ENCODE measurements at regions not wholly inside any gene's neighbourhood (a gene's known extent, or its start where the extent isn't known, plus 50 kb on each side); places are given as distances from the start of the nearest gene placed in this dataset.

DNA sequence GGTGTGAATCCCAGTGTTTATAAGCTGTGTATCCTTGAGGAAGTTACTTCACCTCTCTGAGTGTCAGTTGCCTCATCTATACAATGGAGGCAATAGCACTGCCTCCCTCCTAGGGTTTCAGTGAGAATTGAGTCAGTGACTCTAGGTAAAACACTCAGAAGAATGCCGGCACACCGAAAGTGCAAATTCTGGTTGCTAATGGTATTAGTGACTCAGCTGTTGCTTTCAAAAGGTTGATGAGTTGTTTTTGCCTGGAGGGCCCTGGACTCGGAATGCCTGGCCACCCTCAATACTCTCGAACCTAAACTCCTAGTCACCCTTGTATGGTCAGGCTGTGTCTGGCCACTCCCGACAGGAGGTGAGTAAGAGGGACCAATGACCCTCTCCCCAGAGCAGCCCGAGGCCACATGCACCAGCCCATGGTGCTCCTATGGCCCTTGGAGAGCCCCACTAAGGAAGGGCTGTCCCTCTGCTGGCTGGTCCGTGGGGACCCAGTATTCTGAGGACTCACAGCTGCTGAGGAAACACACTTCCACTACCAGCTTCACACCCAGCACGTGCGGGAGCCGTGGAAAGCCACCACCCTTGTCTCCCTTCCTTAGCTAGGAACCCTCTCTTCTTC is 60.2 kb downstream of the CALML3 start:
- TF ChIP-seq, protein P1, sequence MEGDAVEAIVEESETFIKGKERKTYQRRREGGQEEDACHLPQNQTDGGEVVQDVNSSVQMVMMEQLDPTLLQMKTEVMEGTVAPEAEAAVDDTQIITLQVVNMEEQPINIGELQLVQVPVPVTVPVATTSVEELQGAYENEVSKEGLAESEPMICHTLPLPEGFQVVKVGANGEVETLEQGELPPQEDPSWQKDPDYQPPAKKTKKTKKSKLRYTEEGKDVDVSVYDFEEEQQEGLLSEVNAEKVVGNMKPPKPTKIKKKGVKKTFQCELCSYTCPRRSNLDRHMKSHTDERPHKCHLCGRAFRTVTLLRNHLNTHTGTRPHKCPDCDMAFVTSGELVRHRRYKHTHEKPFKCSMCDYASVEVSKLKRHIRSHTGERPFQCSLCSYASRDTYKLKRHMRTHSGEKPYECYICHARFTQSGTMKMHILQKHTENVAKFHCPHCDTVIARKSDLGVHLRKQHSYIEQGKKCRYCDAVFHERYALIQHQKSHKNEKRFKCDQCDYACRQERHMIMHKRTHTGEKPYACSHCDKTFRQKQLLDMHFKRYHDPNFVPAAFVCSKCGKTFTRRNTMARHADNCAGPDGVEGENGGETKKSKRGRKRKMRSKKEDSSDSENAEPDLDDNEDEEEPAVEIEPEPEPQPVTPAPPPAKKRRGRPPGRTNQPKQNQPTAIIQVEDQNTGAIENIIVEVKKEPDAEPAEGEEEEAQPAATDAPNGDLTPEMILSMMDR (IDR thresholded peaks at IDR 0.05), result no peak
- Histone ChIP-seq H3K27ac (no peak overlapping the region), H3K9me3 (no peaks in the 10 kb centered on the region), H3K4me1 (peaks cover 8% of the 10 kb centered on the region), H3K36me3 (ENCODE audit: insufficient read depth in 1 of 2, low read depth in 1 of 2) (no peaks in the 10 kb centered on the region), H3K27me3 (ENCODE audit: insufficient read depth in 3 of 3, low read length in 2 of 3) (peaks cover 0 to 1% (median 0%) of the 10 kb centered on the region in 3 donors), H3K4me3 (no peak overlapping the region)
- intact Hi-C loops (cut with DNase I), result no loop called here
- ATAC-seq (no peak), DNase-seq (no peak)
- WGBS, 3 donors, result 69 to 79% (median 74%) methylated on average over 10 of the region's 10 CpGs

DNA sequence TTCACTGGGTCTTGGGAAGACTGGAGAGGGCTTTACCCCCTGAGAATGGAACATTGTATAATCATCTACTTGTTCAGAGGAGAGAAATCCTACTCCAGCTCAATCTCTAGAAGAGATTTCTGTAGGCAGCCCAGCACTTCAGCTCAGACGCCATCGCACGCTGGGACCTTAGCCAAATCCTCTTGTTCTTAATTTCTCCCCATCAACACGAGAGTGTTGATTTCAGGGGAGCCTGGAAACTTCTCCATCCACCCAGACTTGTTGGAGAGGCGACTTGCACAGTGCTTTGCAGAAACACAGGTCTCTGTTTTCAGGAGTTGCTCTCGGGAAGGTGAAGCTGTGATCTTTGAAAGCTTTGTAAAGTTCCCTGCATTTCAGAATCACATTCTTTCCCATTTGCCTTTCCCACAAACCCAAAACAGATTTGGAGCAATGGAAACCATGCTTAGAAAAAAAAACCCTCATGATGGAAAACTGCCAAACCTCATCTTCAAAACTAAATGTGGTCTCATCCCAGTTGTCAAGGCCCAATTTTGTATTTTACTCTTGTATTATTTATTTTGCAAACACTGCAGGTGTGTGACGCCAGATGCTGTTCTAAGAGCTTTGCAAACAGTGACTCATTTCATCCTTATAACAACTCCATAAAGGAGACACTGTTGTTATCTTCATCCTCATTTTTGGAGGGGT is 60.9 kb downstream of the CALML3 start:
- TF ChIP-seq, protein P1 (IDR thresholded peaks at IDR 0.05), result no peak
- ATAC-seq, result no peak
- intact Hi-C loops (cut with DNase I), result no loop called here
- Histone ChIP-seq H3K36me3 (ENCODE audit: insufficient read depth in 1 of 2, low read depth in 1 of 2) (no peaks in the 10 kb centered on the region), H3K27me3 (ENCODE audit: insufficient read depth in 3 of 3, low read length in 2 of 3) (peaks cover 0 to 1% (median 0%) of the 10 kb centered on the region in 3 donors), H3K4me3 (no peak overlapping the region), H3K9me3 (no peaks in the 10 kb centered on the region), H3K4me1 (peaks cover 8% of the 10 kb centered on the region), H3K27ac (no peak overlapping the region)
- WGBS, 3 donors, result 73 to 88% (median 76%) methylated on average over 7 of the region's 7 CpGs
- DNase-seq, result no peak

DNA sequence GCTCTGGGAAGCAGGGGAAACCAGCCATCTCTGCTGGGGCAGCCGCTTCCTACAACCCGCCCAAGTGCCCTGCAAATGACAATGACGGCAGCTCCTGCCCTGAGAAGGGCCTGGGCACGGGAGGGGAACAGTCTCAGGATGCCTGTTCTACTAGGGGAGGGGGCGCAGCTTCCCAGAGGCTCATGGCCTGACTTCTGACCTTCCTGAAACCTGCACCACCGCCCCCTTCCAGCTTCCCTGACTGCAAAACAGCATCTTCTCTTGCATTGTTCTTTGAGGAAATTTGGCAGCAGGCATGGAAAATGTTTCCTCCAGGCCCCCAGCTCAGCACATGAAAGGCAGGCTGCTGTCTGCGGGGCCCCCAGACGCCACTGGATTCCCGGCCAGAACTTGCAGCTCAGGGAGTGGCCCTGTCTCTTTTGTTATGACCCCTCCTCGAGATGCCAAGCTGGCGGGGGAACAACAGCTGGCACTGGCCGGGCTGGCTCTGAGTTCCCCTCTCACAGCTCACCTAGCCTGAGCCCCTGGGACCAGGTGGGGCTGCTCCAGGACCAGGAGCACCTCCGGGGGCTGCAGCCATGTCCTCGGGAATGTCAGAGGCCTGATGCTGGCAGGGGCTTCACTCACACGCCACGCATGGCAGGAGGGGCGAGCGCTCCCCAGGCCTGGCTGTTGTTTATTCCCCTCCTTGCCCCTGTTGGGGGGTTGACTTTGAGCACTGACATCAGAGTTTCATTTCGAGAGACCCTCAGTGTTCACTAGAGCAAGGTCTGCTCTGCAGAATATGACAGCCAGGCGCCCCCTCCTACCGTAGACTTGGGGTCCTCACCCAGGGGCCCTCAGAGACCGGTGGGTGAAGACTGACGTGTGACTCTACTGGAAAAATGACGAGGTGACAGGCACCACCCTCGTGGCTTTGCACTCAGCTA is 62.7 kb downstream of the CALML3 start:
- H3K27ac ChIP-seq, result no peak overlapping the region
- no peaks in the 10 kb centered on the region for H3K36me3 ChIP-seq (ENCODE audit: insufficient read depth in 1 of 2, low read depth in 1 of 2)
- intact Hi-C loops (cut with DNase I), result no loop called here
- no peaks in the 10 kb centered on the region for H3K9me3 ChIP-seq
- peaks cover 0 to 1% (median 0%) of the 10 kb centered on the region in 3 donors for H3K27me3 ChIP-seq (ENCODE audit: insufficient read depth in 3 of 3, low read length in 2 of 3)
- TF ChIP-seq, protein P1 (IDR thresholded peaks at IDR 0.05), result no peak
- ATAC-seq, result no peak
- H3K4me1 ChIP-seq, result peaks cover 8% of the 10 kb centered on the region
- WGBS, 3 donors, result 65 to 74% (median 72%) methylated on average over 25 of the region's 25 CpGs
- no peak overlapping the region for H3K4me3 ChIP-seq
- no peak for DNase-seq

DNA sequence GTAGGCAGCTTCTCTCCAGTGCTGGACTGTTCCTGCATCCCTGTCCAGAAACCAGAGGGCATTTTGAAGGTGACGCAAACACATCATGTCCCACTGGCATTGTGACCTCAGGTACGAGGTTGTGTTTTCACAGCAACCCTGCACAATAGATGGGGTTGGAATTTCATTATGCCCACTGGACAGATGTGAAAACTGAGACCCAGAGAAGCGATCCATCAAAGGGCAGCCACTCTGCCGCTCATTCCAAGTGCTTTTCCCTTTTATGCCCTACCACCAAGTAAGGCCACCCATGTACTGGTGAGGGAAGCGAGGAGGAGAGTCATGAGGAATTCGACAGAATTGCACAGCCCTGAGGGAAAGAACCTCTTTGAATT is 63.3 kb downstream of the CALML3 start:
- intact Hi-C loops (cut with DNase I), result no loop called here
- no peak overlapping the region for H3K4me3 ChIP-seq
- no peak overlapping the region for H3K27ac ChIP-seq
- H3K9me3 ChIP-seq, result no peaks in the 10 kb centered on the region
- DNase-seq, result no peak
- TF ChIP-seq, protein P1 (IDR thresholded peaks at IDR 0.05), result no peak
- H3K27me3 ChIP-seq (ENCODE audit: insufficient read depth in 3 of 3, low read length in 2 of 3), result peaks cover 0 to 1% (median 0%) of the 10 kb centered on the region in 3 donors
- no peak for ATAC-seq
- WGBS, 3 donors, result 92 to 95% (median 92%) methylated on average over 6 of the region's 6 CpGs
- peaks cover 8% of the 10 kb centered on the region for H3K4me1 ChIP-seq
- H3K36me3 ChIP-seq (ENCODE audit: insufficient read depth in 1 of 2, low read depth in 1 of 2), result no peaks in the 10 kb centered on the region
